Common myeloid progenitor, CD34-positive (primary cell): ENCODE measurements at regions not wholly inside any gene's neighbourhood (a gene's known extent, or its start where the extent isn't known, plus 50 kb on each side); places are given as distances from the start of the nearest gene placed in this dataset.

Experiments used
- CTCF ChIA-PET: fragments of 350-600 bp; sonication (Branson Sonifier 250); formaldehyde crosslinking; loops from one replicate; lab custom pipeline; 2021; ENCODE audit warnings: antibody characterized with exemption; lab: Charles Lee
- POLR2A ChIA-PET: fragments of 350-600 bp; sonication (Branson Sonifier 250); formaldehyde crosslinking; loops from one replicate; lab custom pipeline; 2021; ENCODE audit warnings: antibody characterized with exemption; lab: Charles Lee
- DNase-seq, 3 donors: peaks; one replicate each; pipeline versions ENCODE4 v3.0.0 to v3.0.0-alpha.2; 2013
- H3K27ac ChIP-seq, 2 experiments: 1 replicate in 1 of 2; 2 replicates in 1 of 2; pipeline ENCODE4 v1.7.0; 2013; ENCODE audit warnings: inconsistent platforms in 2 of 2, low read length in 2 of 2, mild to moderate bottlenecking in 2 of 2, low read depth in 1 of 2, moderate library complexity in 1 of 2; ENCODE audit not compliant: severe bottlenecking in 2 of 2, insufficient read depth in 1 of 2, poor library complexity in 1 of 2
- H3K27me3 ChIP-seq, 5 experiments: replicated peaks in 2 of 5; 1 replicate in 3 of 5; 2 replicates in 2 of 5; pipeline versions ENCODE4 v1.6.1 to v1.7.0; 2013; ENCODE audit warnings: low read length in 4 of 5, mild to moderate bottlenecking in 2 of 5, moderate library complexity in 2 of 5, inconsistent platforms in 1 of 5; ENCODE audit not compliant: insufficient read depth in 5 of 5, control insufficient read depth in 4 of 5
- H3K36me3 ChIP-seq, 4 experiments: 1 replicate in 2 of 4; 2 replicates in 2 of 4; pipeline versions ENCODE4 v1.6.1 to v1.7.0; 2013; ENCODE audit warnings: low read length in 3 of 4, control low read depth in 1 of 4, mild to moderate bottlenecking in 1 of 4; ENCODE audit not compliant: control insufficient read depth in 4 of 4, insufficient read depth in 4 of 4
- H3K4me1 ChIP-seq, 4 experiments: 1 replicate in 3 of 4; 2 replicates in 1 of 4; pipeline versions ENCODE4 v1.6.1 to v1.7.1; 2013; ENCODE audit warnings: low read length in 3 of 4, mild to moderate bottlenecking in 3 of 4, control low read depth in 1 of 4, inconsistent platforms in 1 of 4, moderate library complexity in 1 of 4; ENCODE audit not compliant: control insufficient read depth in 4 of 4, insufficient read depth in 4 of 4; ENCODE audit errors: control extremely low read depth in 1 of 4
- H3K4me3 ChIP-seq, 7 experiments: 1 replicate in 4 of 7; 2 replicates in 3 of 7; pipeline versions ENCODE4 v1.5.1 to v1.7.0; 2013; ENCODE audit warnings: mild to moderate bottlenecking in 7 of 7, low read length in 6 of 7, moderate library complexity in 6 of 7, inconsistent platforms in 2 of 7, low read depth in 2 of 7, control low read depth in 1 of 7; ENCODE audit not compliant: insufficient read depth in 4 of 7, control insufficient read depth in 1 of 7; ENCODE audit errors: extremely low read depth in 1 of 7
- H3K9me3 ChIP-seq, 5 experiments: 1 replicate in 4 of 5; 2 replicates in 1 of 5; pipeline versions ENCODE4 v1.6.1 to v1.7.1; 2013; ENCODE audit warnings: low read length in 4 of 5, mild to moderate bottlenecking in 2 of 5, inconsistent platforms in 1 of 5, low read depth in 1 of 5, moderate library complexity in 1 of 5; ENCODE audit not compliant: control insufficient read depth in 4 of 5, insufficient read depth in 2 of 5; ENCODE audit errors: control extremely low read depth in 1 of 5
- WGBS: methylation state at CpG from one replicate; pipeline ENCODE4 v1.1.5; 2013; ENCODE audit not compliant: insufficient coverage; 5-methylcytosine and 5-hydroxymethylcytosine counted together

- WGBS, result 100% methylated on average over 1 of the region's 1 CpG
- Histone ChIP-seq H3K4me3 (no peak overlapping the region), H3K27ac (no peak overlapping the region), H3K27me3 (no peaks in the 10 kb centered on the region), H3K9me3 (no peaks in the 10 kb centered on the region), H3K4me1 (no peaks in the 10 kb centered on the region), H3K36me3 (no peaks in the 10 kb centered on the region)
- ChIA-PET CTCF (interaction anchor here (1.4 kb wide), 1 partner anchor 319 kb away, joined by 3 read pairs; no protein-coding TSS in a partner anchor), POLR2A (no interaction called here)
- no peak for DNase-seq
These were observed 264.8 kb upstream of the ZPLD1 start for GRCh38 chr3:102169915-102170479.

- H3K4me1 ChIP-seq, result no peaks in the 10 kb centered on the region
- H3K4me3 ChIP-seq, result no peak overlapping the region
- no CpG with 5 or more reads among the region's 2 CpGs for WGBS
- ChIA-PET POLR2A (no interaction called here), CTCF (interaction anchor here (0.9 to 1.4 kb wide), 2 partner anchors 13 to 319 kb away, joined by 3 read pairs; no protein-coding TSS in a partner anchor)
- no peak overlapping the region for H3K27ac ChIP-seq
- H3K36me3 ChIP-seq, result no peaks in the 10 kb centered on the region
- H3K27me3 ChIP-seq, result no peaks in the 10 kb centered on the region
- no peaks in the 10 kb centered on the region for H3K9me3 ChIP-seq
- DNase-seq, result no peak
These were observed 264.3 kb upstream of the ZPLD1 start for GRCh38 chr3:102170545-102170944.

- CTCF ChIA-PET, result interaction anchor here (1.0 kb wide), 1 partner anchor 22 kb away, joined by 4 read pairs; no protein-coding TSS in a partner anchor
- whole genome bisulfite sequencing, result 94% methylated on average over 2 of the region's 3 CpGs
- Histone ChIP-seq H3K36me3 (no peaks in the 10 kb centered on the region), H3K9me3 (no peaks in the 10 kb centered on the region), H3K4me3 (no peak overlapping the region), H3K4me1 (peaks cover 5 to 25% (median 8%) of the 10 kb centered on the region in 4 experiments), H3K27me3 (no peaks in the 10 kb centered on the region), H3K27ac (no peak overlapping the region)
- POLR2A ChIA-PET, result no interaction called here
- no peak for DNase-seq
These were observed 260.5 kb upstream of the ZPLD1 start for GRCh38 chr3:102174312-102174712.

- no peaks in the 10 kb centered on the region for H3K9me3 ChIP-seq
- no CpG with 5 or more reads among the region's 1 CpG for WGBS
- no peak for DNase-seq
- H3K4me1 ChIP-seq, result peaks cover 7 to 31% (median 13%) of the 10 kb centered on the region in 4 experiments
- H3K27ac ChIP-seq, result no peak overlapping the region
- no peaks in the 10 kb centered on the region for H3K36me3 ChIP-seq
- CTCF ChIA-PET, result interaction anchor here (1.0 to 1.1 kb wide), 3 partner anchors 9 to 23 kb away, joined by 3 to 4 read pairs (median 3); no protein-coding TSS in a partner anchor
- no peaks in the 10 kb centered on the region for H3K27me3 ChIP-seq
- POLR2A ChIA-PET, result interaction anchor here (0.7 kb wide), 1 partner anchor 128 kb away, joined by 3 read pairs; no protein-coding TSS in a partner anchor
- no peak overlapping the region for H3K4me3 ChIP-seq
These were observed 259.9 kb upstream of the ZPLD1 start for GRCh38 chr3:102174832-102175374.

GRCh38 chr3:102176333-102177050, 258.3 kb upstream of the ZPLD1 start:
- ChIA-PET POLR2A (no interaction called here), CTCF (interaction anchor here (1.0 to 1.4 kb wide), 3 partner anchors 11 to 49 kb away, joined by 3 to 6 read pairs (median 3); no protein-coding TSS in a partner anchor)
- Histone ChIP-seq H3K36me3 (no peaks in the 10 kb centered on the region), H3K27ac (no peak overlapping the region), H3K4me3 (no peak overlapping the region), H3K27me3 (no peaks in the 10 kb centered on the region), H3K9me3 (no peaks in the 10 kb centered on the region), H3K4me1 (peaks cover 14 to 46% (median 24%) of the 10 kb centered on the region in 4 experiments)
- 0% methylated on average over 1 of the region's 5 CpGs for WGBS
- peak in 2 of 3 donors; percentile 25 to 40 for DNase-seq

GRCh38 chr3:102177075-102177755, 257.6 kb upstream of the ZPLD1 start:
- H3K9me3 ChIP-seq, result no peaks in the 10 kb centered on the region
- CTCF ChIA-PET, result interaction anchor here (0.7 to 1.6 kb wide), 3 partner anchors 18 to 363 kb away, joined by 3 to 6 read pairs (median 3); no protein-coding TSS in a partner anchor
- 90% methylated on average over 6 of the region's 11 CpGs for WGBS
- no peaks in the 10 kb centered on the region for H3K36me3 ChIP-seq
- DNase-seq, result no peak
- peaks cover 19 to 53% (median 31%) of the 10 kb centered on the region in 4 experiments for H3K4me1 ChIP-seq
- H3K4me3 ChIP-seq, result no peak overlapping the region
- no peak overlapping the region for H3K27ac ChIP-seq
- H3K27me3 ChIP-seq, result no peaks in the 10 kb centered on the region
- POLR2A ChIA-PET, result no interaction called here
